HG03060 (cell line): ENCODE measurements at regions not wholly inside any gene's neighbourhood (a gene's known extent, or its start where the extent isn't known, plus 50 kb on each side); places are given as distances from the start of the nearest gene placed in this dataset.

Experiments used
- ATAC-seq: cut with Tn5 transposase; IDR thresholded peaks from one replicate; pipeline ENCODE4 v1.9.1; 2021; ENCODE audit warnings: low read depth, moderate number of reproducible peaks; ENCODE audit not compliant: unreplicated experiment

GRCh38 chr3:28867836-28868235, 413.0 kb upstream of the RBMS3 start:
- ATAC-seq, result no peak

GRCh38 chr3:28868897-28869296, 412.0 kb upstream of the RBMS3 start:
- ATAC-seq, result no peak

DNA sequence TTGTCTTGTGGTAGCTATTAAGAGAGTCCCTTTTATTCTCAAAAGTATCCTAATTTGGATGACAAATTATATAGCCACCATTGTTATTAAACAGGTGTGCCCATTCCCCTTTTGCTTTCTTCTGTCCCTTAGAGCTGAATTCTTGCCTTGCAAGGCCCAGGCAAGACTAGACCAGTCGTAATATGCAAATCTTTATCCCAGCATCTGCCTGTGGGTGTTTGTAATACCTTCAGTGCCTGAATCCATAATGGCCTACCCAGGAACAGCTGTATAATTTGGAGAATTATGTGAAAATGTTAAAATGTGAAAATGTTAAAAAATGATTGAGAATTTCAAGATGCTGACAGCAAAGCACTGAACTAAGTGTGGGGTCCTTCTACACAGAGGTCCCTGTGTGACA, 403.0 kb upstream of the RBMS3 start:
- ATAC-seq, result no peak

GRCh38 chr3:28890373-28890772, 390.5 kb upstream of the RBMS3 start:
- no peak for ATAC-seq

GRCh38 chr3:28891485-28891884, 389.4 kb upstream of the RBMS3 start:
- ATAC-seq, result no peak

DNA sequence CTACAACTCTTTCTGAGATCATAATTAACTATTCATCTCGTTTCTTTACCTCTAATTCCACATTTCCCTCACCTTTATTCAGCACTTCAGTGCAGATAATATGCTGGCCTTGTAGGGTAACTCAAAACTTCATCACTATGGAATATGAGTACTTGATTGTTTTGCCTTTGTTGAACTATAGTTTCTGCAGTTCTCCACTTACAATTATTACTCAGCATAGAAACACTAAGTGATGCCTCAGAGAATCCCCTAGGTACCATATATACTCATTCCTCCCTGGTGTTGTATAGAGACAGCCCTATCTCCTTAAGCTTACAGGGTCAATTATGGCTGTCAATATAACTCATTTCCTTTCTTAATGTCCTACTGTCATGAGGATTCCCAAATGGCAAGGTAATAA, 380.6 kb upstream of the RBMS3 start:
- ATAC-seq, result no peak

GRCh38 chr3:28901018-28901417, 379.9 kb upstream of the RBMS3 start:
- ATAC-seq, result no peak

DNA sequence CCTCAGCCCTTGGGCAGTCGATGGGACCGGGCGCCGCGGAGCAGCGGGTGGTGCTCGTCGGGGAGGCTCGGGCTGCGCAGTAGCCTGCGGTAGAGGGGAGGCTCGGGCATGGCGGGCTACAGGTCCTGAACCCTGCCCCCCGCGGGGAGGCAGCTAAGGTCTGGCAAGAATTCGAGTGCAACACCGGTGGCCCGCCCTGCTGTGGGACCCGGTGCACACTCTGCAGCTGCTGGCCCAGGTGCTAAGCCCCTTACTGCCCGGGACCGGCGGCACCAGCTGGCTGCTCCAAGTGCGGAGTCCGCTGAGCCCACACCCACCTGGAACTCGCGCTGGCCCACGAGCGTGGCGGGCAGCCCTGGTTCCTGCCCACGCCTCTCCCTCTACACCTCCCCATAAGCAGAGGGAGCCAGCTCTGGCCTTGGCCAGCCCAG, 377.7 kb upstream of the RBMS3 start:
- ATAC-seq, result no peak

DNA sequence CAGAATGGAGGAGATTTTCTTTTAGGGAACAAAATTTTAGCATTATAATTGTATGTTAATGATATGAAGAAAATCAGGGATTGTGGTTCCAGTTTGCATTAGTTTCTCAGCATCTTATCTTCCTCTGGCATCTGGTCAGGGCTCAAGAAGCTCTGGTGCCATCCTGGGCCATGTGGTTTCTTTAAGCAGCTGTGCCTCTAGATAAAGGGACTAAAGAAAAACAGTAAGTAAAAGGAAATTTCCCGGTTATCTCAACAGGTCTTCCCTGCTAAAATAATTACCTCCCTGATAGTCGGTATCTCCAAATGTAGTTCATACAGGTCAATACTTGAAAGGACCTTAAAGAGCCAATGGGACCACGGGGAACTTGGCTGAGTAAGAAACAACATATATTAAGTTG, 375.1 kb upstream of the RBMS3 start:
- ATAC-seq, result no peak

DNA sequence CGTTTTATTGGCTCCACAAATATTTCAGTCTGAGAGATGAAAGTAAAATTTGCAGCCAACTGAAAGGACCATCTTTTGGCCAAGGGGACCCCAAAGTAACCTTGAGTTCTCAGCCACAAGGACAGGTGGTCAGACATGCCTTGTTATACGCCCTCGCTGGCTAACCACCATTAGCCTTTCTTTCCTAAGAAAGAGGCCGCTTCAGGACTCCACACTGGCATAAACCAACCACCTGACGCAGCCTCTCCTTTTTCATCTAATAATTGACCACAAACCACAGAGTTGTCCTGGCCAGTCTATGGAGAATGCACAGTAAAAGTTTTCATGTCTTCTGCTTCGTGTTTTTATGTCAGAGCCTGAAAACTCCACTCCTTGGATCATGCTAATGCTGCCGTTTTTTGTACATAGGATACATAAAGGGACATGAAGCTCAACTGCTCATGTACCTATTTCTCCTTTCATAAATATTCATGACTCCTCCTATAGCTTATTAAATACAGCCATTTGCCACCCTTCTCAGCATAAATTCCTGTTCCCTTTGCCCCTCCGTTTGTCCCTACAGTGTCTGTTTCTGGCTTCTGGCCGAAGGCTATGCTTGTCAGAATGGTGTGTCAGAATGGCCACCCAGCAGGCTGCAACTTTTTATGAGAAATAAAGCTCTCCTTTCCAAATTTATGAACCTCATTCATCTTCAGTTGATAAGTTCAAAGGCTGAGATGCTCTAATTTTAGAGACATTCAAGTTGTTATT, 374.1 kb upstream of the RBMS3 start:
- ATAC-seq, result no peak

- ATAC-seq, result no peak
These were observed 373.3 kb upstream of the RBMS3 start for GRCh38 chr3:28907616-28908015.

- ATAC-seq, result no peak
These were observed 368.6 kb upstream of the RBMS3 start for GRCh38 chr3:28912120-28912885.

DNA sequence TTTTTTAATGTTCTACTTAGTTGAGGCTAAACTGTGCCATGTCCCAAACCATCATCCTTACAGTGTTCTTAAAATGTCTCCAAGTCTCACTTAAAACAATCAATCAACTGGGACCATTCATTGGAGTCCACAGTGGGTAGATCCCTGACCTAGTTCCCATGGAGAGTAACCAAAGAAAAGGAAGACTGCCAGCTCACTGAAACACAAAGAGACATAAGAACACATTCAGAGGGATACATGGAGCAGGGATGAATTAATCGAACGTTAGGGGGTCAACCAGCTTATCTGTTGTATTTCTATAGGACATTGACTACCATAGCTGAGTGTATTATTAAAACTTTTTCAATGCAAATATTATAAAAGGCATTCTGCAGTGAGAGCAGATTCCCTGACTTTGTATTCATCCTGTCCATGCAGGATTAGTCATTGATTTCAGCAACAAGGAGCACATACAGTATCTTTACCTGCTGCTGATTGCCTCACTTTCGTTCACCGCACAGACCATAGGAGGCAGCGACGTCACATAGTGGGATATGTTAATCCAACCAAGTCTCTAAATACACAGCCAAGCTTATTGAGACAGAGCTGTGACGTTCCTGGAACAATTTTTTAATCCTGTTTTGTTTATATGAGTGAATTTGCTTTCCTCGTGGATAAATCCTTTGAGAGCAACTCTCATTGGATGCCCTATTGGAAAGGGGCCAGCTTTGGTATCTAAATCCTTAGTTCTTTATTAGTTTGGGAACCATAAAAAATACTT, 364.9 kb upstream of the RBMS3 start:
- no peak for ATAC-seq

DNA sequence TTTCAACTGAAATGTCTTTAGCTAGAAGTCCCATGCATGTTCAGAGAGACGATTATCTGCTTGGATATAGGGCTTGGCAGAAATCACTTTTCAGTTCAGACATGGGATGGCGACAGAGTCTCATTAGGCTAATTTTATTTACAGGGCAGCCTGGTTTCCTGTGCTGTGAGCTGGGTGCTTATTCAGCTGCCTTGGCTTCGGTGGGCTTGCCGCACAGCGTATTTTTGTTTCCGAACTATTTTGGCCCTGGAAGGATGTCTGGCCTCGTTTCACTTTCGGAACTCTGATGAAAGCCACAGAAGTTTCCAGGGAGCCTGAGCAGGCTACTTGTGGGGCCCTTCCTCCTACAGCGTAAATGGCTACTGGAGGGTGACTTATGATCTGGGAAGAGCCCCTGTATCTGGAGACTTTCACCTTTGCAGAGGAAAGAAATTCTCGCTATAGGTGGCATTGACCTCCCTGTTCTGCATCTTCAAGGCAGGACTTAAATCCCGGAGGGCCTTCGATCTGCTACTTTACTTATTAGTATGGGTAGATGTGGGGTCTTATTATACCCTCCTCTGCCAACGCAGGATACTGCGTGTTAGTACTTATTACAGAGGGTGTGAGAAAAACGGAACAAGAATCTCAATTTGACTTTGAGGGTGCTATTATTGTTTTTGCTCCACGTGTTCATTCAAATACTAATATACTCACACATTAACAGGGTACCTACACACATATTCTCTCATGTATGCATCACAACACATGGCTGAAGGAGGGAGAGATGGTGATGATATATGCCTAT, 364.0 kb upstream of the RBMS3 start:
- peak; percentile 88 for ATAC-seq

GRCh38 chr3:28917895-28918475, 362.9 kb upstream of the RBMS3 start:
- no peak for ATAC-seq

DNA sequence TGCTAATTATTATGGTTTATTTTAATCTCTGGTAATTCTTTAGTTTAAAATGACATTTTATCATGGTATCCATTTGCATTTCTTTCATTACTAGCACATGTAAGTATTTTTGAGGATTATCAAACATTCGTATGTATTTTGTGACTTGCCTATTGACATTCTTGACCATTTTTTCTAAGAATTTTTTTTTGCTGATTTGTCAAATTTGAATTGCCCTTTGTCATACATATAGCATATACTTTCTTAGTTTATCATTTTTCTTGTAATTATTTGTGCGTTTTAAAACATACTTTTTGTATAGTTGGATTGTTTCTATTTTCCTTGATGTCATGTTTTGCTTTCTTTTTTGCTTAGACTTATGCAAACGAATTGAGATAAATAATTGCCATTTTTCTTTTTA, 358.5 kb upstream of the RBMS3 start:
- no peak for ATAC-seq

DNA sequence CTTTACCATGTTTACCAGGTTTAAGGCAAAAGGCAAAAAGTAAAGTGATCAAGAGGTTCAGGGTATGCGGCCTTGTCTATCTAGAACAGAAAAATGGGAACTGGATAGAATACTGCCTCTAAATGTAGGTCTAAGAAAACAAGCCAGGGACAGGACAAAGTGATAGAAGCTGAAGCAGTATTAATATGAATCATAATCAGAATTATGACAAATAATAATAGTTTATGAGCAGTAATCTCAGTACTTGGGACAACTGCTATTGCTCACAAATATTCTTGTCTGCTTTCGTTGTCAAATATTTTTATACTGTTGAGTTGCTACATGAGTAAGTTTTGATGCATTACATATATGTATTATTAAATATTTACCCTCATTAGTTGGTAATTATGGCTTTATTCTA, 356.9 kb upstream of the RBMS3 start:
- no peak for ATAC-seq

- ATAC-seq, result no peak
These were observed 356.0 kb upstream of the RBMS3 start for GRCh38 chr3:28924744-28925360.

DNA sequence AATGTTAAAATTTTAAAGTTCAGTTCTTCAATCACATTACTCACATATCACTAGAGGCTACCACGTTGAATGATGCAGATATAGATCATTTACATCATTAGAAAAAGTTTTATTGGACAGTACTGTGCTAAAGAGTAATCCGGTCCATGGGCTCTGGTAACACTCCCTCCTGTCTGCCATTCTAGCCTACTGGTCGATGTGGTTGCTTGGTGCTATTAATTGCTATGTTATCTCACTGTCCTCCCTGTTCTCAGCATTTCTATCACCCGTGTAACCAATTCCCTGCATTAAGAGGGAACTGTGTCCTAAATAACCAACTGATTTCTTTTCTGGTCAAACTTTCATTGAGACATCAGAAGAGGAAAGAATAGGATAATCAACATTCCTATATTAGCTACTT, 347.5 kb upstream of the RBMS3 start:
- no peak for ATAC-seq
